ENCODE measurements at regions not wholly inside any gene's neighbourhood (a gene's known extent, or its start where the extent isn't known, plus 50 kb on each side); places are given as distances from the start of the nearest gene placed in this dataset.

- TF ChIP-seq NFXL1 (IDR thresholded peaks at IDR 0.05; ENCODE audit: borderline replicate concordance) (no peak), JUND (IDR thresholded peaks at IDR 0.05; ENCODE audit: low read depth, low read length) (no peak), KLF5 (IDR thresholded peaks at IDR 0.05; ENCODE audit: partially characterized antibody) (no peak), IKZF1 (conservative IDR thresholded peaks at IDR 0.05) (no peak), SIN3A (IDR thresholded peaks at IDR 0.05; ENCODE audit: low read depth, low read length) (no peak), CBX3 (IDR thresholded peaks at IDR 0.05; ENCODE audit: borderline replicate concordance, low read depth) (no peak)
These were observed 99.1 kb upstream of the PIK3R1 start (continued) for GRCh38 chr5:68116408-68116807.

GRCh38 chr5:68115584-68115983, 100.0 kb upstream of the PIK3R1 start:
- peak; percentile 44 for FAIRE-seq
- no peak overlapping the region; the same call in 1 of the 2 replicates for H2AFZ ChIP-seq (ENCODE audit: control insufficient read depth, low read depth, low read length)
- RAD21 ChIA-PET (ENCODE audit: unreplicated experiment) = no interaction called here
- no peak overlapping the region for H3K27ac ChIP-seq (ENCODE audit: control insufficient read depth, insufficient read depth)
- intact Hi-C loops (cut with micrococcal nuclease; ENCODE audit: unreplicated experiment) (no loop called here), in situ Hi-C loops (cut with MboI) (no loop called here)
- POLR2A ChIA-PET = no interaction called here
- no peaks in the 10 kb centered on the region for H3K79me2 ChIP-seq (ENCODE audit: control insufficient read depth, insufficient read depth, low read length)
- no peaks in the 10 kb centered on the region for H3K9me3 ChIP-seq (replicated peaks; ENCODE audit: control insufficient read depth, insufficient read depth, low read length)
- CTCF ChIA-PET = no interaction called here
- WGBS (ENCODE audit: insufficient coverage, insufficient replicate concordance, low lambda C conversion rate, missing lambda C conversion rate) = 0% methylated on average over 2 of the region's 2 CpGs
- DNase-seq (ENCODE audit: low read depth, low spot score) = no peak
- H3K4me3 ChIP-seq = no peak overlapping the region
- H4K20me1 ChIP-seq (ENCODE audit: control insufficient read depth, insufficient read depth) = no peaks in the 10 kb centered on the region
- no TSS peak for BruUV-seq (replicated peaks)
- H3K4me1 ChIP-seq (ENCODE audit: control insufficient read depth, insufficient read depth, low read length) = no peaks in the 10 kb centered on the region; the same call in 1 of the 2 replicates
- H3K36me3 ChIP-seq (ENCODE audit: control insufficient read depth in 2 of 2, insufficient read depth in 2 of 2, low read length in 1 of 2) = no peaks in the 10 kb centered on the region
- H3K9ac ChIP-seq (ENCODE audit: control insufficient read depth, insufficient read depth, low read length) = no peak overlapping the region
- TF ChIP-seq ATF2 (IDR thresholded peaks at IDR 0.05; ENCODE audit: low read length) = no peak
- TF ChIP-seq GATAD2B (conservative IDR thresholded peaks at IDR 0.05; ENCODE audit: low read depth) = no peak
- TF ChIP-seq CUX1 (IDR thresholded peaks at IDR 0.05; ENCODE audit: insufficient replicate concordance, low read depth, low read length) = no peak
- TF ChIP-seq HDGF (IDR thresholded peaks at IDR 0.05) = no peak
- TF ChIP-seq SP1 (IDR thresholded peaks at IDR 0.05; ENCODE audit: low read depth, low read length) = no peak
- TF ChIP-seq ETV6 (conservative IDR thresholded peaks at IDR 0.05 in 1 of 2, IDR thresholded peaks at IDR 0.05 in 1 of 2; ENCODE audit: borderline replicate concordance in 1 of 2, low read depth in 1 of 2) = no peak
- TF ChIP-seq MLLT1 (IDR thresholded peaks at IDR 0.05) = no peak
- SMC1A ChIA-PET (ENCODE audit: uncharacterized antibody, unreplicated experiment) = no interaction called here
- peak overlapping the region; percentile 27; the same call in 1 of the 2 replicates for H3K4me2 ChIP-seq (ENCODE audit: control insufficient read depth, insufficient read depth)
- no peaks in the 10 kb centered on the region for H3K27me3 ChIP-seq (replicated peaks in 1 of 2; ENCODE audit: control insufficient read depth in 2 of 2, insufficient read depth in 2 of 2, low read length in 1 of 2)
- no peak for ATAC-seq
